ENCODE measurements at regions not wholly inside any gene's neighbourhood (a gene's known extent, or its start where the extent isn't known, plus 50 kb on each side); places are given as distances from the start of the nearest gene placed in this dataset.
A peak's percentile ranks its signal among the peaks of the same experiment; 100 is the strongest.

GRCh38 chr14:95979339-95980042 is 59.7 kb upstream of the C14orf132 start:
- H3K4me3 ChIP-seq (ENCODE audit: low read depth, low read length) = no peak overlapping the region

GRCh38 chr14:95980402-95980801 is 58.8 kb upstream of the C14orf132 start:
- Histone ChIP-seq H3K4me1 (ENCODE audit: control insufficient read depth, insufficient read depth, low read length) (peaks cover 6% of the 10 kb centered on the region), H3K4me3 (ENCODE audit: low read depth, low read length) (no peak overlapping the region), H3K9me3 (ENCODE audit: control insufficient read depth, insufficient read depth, low read length) (no peaks in the 10 kb centered on the region), H3K27me3 (ENCODE audit: control insufficient read depth, insufficient read depth, low read length) (no peaks in the 10 kb centered on the region), H3K36me3 (ENCODE audit: control insufficient read depth, insufficient read depth, low read length) (no peaks in the 10 kb centered on the region), H3K27ac (ENCODE audit: low read depth, low read length) (no peak overlapping the region)
- 58% methylated on average over 5 of the region's 5 CpGs for WGBS (ENCODE audit: insufficient coverage)
- DNase-seq (ENCODE audit: low read depth in 4 of 6, low spot score in 6 of 6) = no peak

More at GRCh38 chr14:95979339-95980042, 59.7 kb upstream of the C14orf132 start:
- Histone ChIP-seq H3K9me3 (ENCODE audit: control insufficient read depth, insufficient read depth, low read length) (no peaks in the 10 kb centered on the region), H3K27me3 (ENCODE audit: control insufficient read depth, insufficient read depth, low read length) (no peaks in the 10 kb centered on the region), H3K4me1 (ENCODE audit: control insufficient read depth, insufficient read depth, low read length) (peaks cover 6% of the 10 kb centered on the region), H3K27ac (ENCODE audit: low read depth, low read length) (no peak overlapping the region), H3K36me3 (ENCODE audit: control insufficient read depth, insufficient read depth, low read length) (no peaks in the 10 kb centered on the region)
- 16% methylated on average over 6 of the region's 7 CpGs for WGBS (ENCODE audit: insufficient coverage)
- DNase-seq (ENCODE audit: low read depth in 4 of 6, low spot score in 6 of 6) = peak in 2 of 6 donors; percentile 33 to 68

- Histone ChIP-seq H3K4me3 (ENCODE audit: low read depth, low read length) (no peak overlapping the region), H3K27me3 (ENCODE audit: control insufficient read depth, insufficient read depth, low read length) (no peaks in the 10 kb centered on the region), H3K36me3 (ENCODE audit: control insufficient read depth, insufficient read depth, low read length) (no peaks in the 10 kb centered on the region), H3K9me3 (ENCODE audit: control insufficient read depth, insufficient read depth, low read length) (no peaks in the 10 kb centered on the region), H3K4me1 (ENCODE audit: control insufficient read depth, insufficient read depth, low read length) (peaks cover 6% of the 10 kb centered on the region), H3K27ac (ENCODE audit: low read depth, low read length) (no peak overlapping the region)
- 31% methylated on average over 3 of the region's 4 CpGs for WGBS (ENCODE audit: insufficient coverage)
- DNase-seq (ENCODE audit: low read depth in 4 of 6, low spot score in 6 of 6) = no peak
Observed at GRCh38 chr14:95981965-95982364, 57.2 kb upstream of the C14orf132 start.

GRCh38 chr14:95984206-95984605 is 55.0 kb upstream of the C14orf132 start:
- peaks cover 6% of the 10 kb centered on the region for H3K4me1 ChIP-seq (ENCODE audit: control insufficient read depth, insufficient read depth, low read length)
- no CpG with 5 or more reads among the region's 2 CpGs for WGBS (ENCODE audit: insufficient coverage)
- H3K9me3 ChIP-seq (ENCODE audit: control insufficient read depth, insufficient read depth, low read length) = no peaks in the 10 kb centered on the region

More at GRCh38 chr14:95984206-95984605, 55.0 kb upstream of the C14orf132 start:
- no peak overlapping the region for H3K4me3 ChIP-seq (ENCODE audit: low read depth, low read length)
- H3K36me3 ChIP-seq (ENCODE audit: control insufficient read depth, insufficient read depth, low read length) = no peaks in the 10 kb centered on the region
- no peak overlapping the region for H3K27ac ChIP-seq (ENCODE audit: low read depth, low read length)
- DNase-seq (ENCODE audit: low read depth in 4 of 6, low spot score in 6 of 6) = no peak
- H3K27me3 ChIP-seq (ENCODE audit: control insufficient read depth, insufficient read depth, low read length) = no peaks in the 10 kb centered on the region
